PFSK-1 (cell line): ENCODE measurements at regions not wholly inside any gene's neighbourhood (a gene's known extent, or its start where the extent isn't known, plus 50 kb on each side); places are given as distances from the start of the nearest gene placed in this dataset.

Experiments used
- FOXP2 ChIP-seq: optimal IDR thresholded peaks from 2 replicates; pipeline ENCODE3; 2011; ENCODE audit warnings: borderline replicate concordance, control low read depth, inconsistent platforms; ENCODE audit not compliant: insufficient read depth; ENCODE audit errors: extremely low read length, extremely low read depth
- POLR2AphosphoS5 ChIP-seq: IDR thresholded peaks from 2 replicates; pipeline ENCODE4 v1.6.1; 2012; ENCODE audit warnings: low read depth, mild to moderate bottlenecking, control low read depth, low read length, moderate library complexity
- SIN3A ChIP-seq: IDR thresholded peaks from 2 replicates; pipeline ENCODE4 v1.6.1; 2012; ENCODE audit warnings: mild to moderate bottlenecking, low read length, moderate library complexity, borderline replicate concordance; ENCODE audit not compliant: insufficient read depth
- TAF1 ChIP-seq: IDR thresholded peaks from 2 replicates; pipeline ENCODE4 v1.6.1; 2012; ENCODE audit warnings: low read length, control low read depth, borderline replicate concordance; ENCODE audit not compliant: insufficient read depth
- TF ChIP-seq, protein P1 (sequence below), 2 experiments: IDR thresholded peaks; 2 replicates each; pipeline versions ENCODE4 v1.6.1 to v1.8.0; 2011 to 2012; ENCODE audit warnings: low read depth in 2 of 2, low read length in 2 of 2, control low read depth in 1 of 2, inconsistent platforms in 1 of 2, mild to moderate bottlenecking in 1 of 2, moderate library complexity in 1 of 2; ENCODE audit not compliant: insufficient read depth in 1 of 2

DNA sequence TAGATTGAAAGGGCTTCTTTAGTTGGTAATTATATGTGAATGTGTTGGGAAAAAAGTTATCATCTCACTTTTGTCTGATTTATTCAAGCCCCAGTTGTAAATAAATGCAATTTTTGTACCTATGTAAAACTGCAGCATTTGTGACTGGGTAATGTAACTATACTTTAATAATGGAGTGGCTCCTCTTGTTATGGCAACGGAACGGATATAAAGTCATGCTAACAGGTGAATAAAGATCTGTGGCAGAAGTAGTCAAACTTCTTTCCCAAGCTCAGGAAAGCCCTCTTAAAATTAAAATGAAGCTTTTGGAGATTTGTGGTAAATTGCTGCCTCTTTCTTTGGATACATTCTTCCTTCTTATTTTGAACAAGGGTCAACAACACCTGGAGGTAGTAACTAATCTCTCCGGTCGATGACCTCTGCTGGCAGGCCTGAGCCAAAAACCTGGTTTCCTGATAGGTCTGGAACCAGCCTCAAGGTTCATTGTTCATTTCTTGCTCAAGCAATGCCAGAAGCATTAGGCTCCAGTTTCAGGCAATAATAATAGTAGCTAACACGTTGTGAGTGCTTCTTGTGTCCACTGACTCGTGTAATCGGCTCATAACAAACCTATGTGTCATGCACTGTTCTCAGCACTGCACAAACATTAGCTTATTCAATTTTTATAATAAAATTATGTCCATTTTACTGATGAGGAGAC, 313.4 kb upstream of the DACH1 start:
- TF ChIP-seq, protein P1, sequence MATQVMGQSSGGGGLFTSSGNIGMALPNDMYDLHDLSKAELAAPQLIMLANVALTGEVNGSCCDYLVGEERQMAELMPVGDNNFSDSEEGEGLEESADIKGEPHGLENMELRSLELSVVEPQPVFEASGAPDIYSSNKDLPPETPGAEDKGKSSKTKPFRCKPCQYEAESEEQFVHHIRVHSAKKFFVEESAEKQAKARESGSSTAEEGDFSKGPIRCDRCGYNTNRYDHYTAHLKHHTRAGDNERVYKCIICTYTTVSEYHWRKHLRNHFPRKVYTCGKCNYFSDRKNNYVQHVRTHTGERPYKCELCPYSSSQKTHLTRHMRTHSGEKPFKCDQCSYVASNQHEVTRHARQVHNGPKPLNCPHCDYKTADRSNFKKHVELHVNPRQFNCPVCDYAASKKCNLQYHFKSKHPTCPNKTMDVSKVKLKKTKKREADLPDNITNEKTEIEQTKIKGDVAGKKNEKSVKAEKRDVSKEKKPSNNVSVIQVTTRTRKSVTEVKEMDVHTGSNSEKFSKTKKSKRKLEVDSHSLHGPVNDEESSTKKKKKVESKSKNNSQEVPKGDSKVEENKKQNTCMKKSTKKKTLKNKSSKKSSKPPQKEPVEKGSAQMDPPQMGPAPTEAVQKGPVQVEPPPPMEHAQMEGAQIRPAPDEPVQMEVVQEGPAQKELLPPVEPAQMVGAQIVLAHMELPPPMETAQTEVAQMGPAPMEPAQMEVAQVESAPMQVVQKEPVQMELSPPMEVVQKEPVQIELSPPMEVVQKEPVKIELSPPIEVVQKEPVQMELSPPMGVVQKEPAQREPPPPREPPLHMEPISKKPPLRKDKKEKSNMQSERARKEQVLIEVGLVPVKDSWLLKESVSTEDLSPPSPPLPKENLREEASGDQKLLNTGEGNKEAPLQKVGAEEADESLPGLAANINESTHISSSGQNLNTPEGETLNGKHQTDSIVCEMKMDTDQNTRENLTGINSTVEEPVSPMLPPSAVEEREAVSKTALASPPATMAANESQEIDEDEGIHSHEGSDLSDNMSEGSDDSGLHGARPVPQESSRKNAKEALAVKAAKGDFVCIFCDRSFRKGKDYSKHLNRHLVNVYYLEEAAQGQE (IDR thresholded peaks at IDR 0.05; ENCODE audit: insufficient read depth in 1 of 2, low read depth in 2 of 2, low read length in 2 of 2): no peak
- no peak for TF ChIP-seq TAF1
- TF ChIP-seq POLR2AphosphoS5: no peak
- no peak for TF ChIP-seq FOXP2
- no peak for TF ChIP-seq SIN3A

DNA sequence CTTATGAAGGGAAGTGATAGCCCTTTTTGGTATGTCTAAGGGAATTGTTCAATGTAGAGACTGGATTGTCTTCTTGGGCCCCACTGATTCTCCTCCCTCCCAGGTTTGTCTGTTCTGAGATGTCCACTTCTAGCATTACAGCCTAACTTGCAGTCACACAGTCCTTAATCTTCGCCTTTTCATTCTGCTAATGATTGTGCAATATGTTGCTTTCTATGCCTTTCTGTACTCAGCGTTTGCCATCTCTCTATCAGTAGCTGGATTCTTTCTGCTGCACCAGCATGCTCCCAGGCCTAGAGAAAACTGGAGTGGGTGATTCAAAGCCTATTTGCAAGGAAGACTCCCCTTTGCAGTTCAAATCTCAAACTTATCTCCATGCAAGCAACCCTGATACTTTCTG, 307.5 kb upstream of the DACH1 start:
- TF ChIP-seq POLR2AphosphoS5: no peak
- TF ChIP-seq, protein P1 (IDR thresholded peaks at IDR 0.05; ENCODE audit: insufficient read depth in 1 of 2, low read depth in 2 of 2, low read length in 2 of 2): no peak
- TF ChIP-seq FOXP2: no peak
- no peak for TF ChIP-seq TAF1
- TF ChIP-seq SIN3A: no peak

DNA sequence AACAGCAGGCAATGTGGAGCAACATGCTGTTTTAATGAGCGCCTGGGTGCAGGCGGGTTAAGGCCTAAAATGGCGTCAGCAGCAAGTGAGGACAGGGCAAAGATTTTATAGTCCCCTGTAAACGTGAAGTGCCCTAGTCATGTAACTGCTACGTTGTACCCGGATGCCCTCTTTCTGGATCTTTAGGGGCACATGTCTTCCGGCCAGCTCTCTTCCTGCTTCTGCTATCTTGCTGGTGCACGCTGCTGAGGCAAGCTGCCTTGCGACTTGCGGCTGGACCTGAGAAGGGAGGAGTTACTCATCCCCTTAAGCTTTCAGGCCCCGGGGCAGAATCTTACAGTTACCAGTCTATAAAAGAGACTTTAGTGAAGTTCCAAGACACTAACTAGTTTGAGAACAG, 303.6 kb upstream of the DACH1 start:
- TF ChIP-seq SIN3A: no peak
- no peak for TF ChIP-seq TAF1

DNA sequence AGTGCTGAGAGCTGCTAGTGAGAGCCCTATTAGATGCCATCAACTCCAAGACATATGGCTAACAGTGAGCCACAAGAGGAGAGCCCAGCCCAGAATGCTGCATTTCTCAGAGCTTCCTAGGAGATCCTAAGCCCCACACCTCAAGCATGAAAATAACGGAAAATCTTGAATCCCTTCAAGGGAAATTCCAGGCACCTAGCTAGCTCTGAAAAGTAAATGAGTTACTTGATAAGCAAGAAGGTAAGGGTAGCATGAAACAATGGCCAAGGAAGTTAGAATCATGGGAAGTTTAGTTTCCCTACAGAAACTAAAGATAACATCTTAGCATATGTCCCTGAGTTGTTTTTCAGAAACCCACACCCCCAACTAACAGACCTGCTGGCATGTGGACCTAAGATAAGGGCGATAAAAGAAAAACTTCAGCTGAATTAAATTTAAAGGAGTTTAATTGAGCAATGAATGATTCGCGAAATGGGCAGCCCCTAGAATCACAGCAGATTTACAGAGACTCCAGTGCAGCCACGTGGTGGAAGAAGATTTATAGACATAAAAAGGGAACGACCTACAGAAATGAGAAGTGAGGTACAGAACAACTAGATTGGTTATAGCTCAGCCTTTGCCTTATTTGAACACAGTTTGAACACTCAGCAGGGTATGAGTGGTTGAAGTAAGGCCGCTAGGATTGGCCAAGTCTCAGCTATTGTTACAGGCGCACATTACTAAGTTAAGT, 301.3 kb upstream of the DACH1 start:
- TF ChIP-seq SIN3A (no peak), TAF1 (no peak), FOXP2 (no peak), POLR2AphosphoS5 (no peak)
- TF ChIP-seq, protein P1 (IDR thresholded peaks at IDR 0.05; ENCODE audit: insufficient read depth in 1 of 2, low read depth in 2 of 2, low read length in 2 of 2): no peak

DNA sequence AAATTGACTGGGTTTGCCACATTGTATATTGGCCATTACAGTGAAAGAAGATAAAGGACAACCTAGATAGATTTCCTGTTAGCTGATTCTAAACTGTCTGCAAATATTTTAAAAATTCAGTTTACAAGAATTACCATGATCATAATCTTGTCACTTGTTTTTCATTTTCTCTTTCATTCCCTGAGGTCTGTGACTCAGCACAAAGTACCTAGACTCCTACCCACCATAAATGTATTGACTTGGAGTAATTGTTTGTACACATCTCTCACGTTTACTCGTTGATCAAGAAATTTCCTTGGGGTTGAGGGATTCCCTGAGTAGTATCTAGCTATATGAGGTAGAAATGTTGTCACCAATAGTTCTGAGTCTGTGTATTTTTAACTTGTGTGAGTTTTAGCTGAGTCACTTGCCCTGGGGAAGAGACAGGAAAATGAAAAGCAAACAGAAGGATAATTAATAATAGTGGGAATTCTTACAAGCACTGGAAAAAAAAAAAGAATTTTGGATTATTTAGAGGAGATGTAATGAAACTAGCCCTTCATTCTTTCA, 299.2 kb upstream of the DACH1 start:
- no peak for TF ChIP-seq FOXP2
- no peak for TF ChIP-seq POLR2AphosphoS5
- TF ChIP-seq SIN3A: no peak
- TF ChIP-seq, protein P1 (IDR thresholded peaks at IDR 0.05; ENCODE audit: insufficient read depth in 1 of 2, low read depth in 2 of 2, low read length in 2 of 2): no peak
- TF ChIP-seq TAF1: no peak
